ENCODE measurements at regions not wholly inside any gene's neighbourhood (a gene's known extent, or its start where the extent isn't known, plus 50 kb on each side); places are given as distances from the start of the nearest gene placed in this dataset.

GRCh38 chrX:46202733-46203514 is 342.3 kb downstream of the ZNF674 start:
- intact Hi-C loops (cut with micrococcal nuclease) (no loop called here), dilution Hi-C loops (cut with HindIII; ENCODE audit: low sequenced_read_pairs, unreplicated experiment) (no loop called here), in situ Hi-C loops (cut with MboI; ENCODE audit: low sequenced_read_pairs) (no loop called here)
- Histone ChIP-seq H2AFZ (replicated peaks; ENCODE audit: low read length, poor library complexity) (no peak overlapping the region), H3K4me3 (ENCODE audit: insufficient read depth, low read depth, low read length) (no peak overlapping the region), H3K79me1 (ENCODE audit: low read depth in 1 of 2, low read length in 2 of 2) (no peaks in the 10 kb centered on the region), H3K18ac (ENCODE audit: low read depth, low read length) (no peak overlapping the region), H2AK5ac (ENCODE audit: low read depth, low read length) (no peak overlapping the region), H3K27me3 (ENCODE audit: control insufficient read depth, insufficient read depth, low read length) (peaks cover 16% of the 10 kb centered on the region), H3K9ac (ENCODE audit: low read depth, low read length) (no peak overlapping the region), H3K4me2 (ENCODE audit: low read depth, low read length) (no peak overlapping the region), H3K4ac (ENCODE audit: low read depth, low read length) (no peak overlapping the region), H3K9me1 (ENCODE audit: insufficient read depth, low read length) (no peaks in the 10 kb centered on the region), H4K5ac (ENCODE audit: low read depth, low read length) (no peak overlapping the region), H3K36me3 (ENCODE audit: control insufficient read depth, insufficient read depth, low read length) (no peaks in the 10 kb centered on the region), H3K27ac (ENCODE audit: insufficient read depth, low read length) (no peak overlapping the region), H4K91ac (ENCODE audit: insufficient read depth, low read depth, low read length) (no peak overlapping the region), H2AK9ac (replicated peaks; ENCODE audit: low read depth, low read length, poor library complexity) (no peak overlapping the region), H3K23ac (ENCODE audit: low read depth, low read length) (no peak overlapping the region), H2BK120ac (ENCODE audit: low read depth, low read length) (no peak overlapping the region), H4K8ac (ENCODE audit: low read depth in 2 of 2, low read length in 2 of 2) (no peak overlapping the region), H2BK20ac (ENCODE audit: low read depth, low read length) (no peak overlapping the region), H3K56ac (ENCODE audit: extremely low read depth, insufficient read depth, low read length) (no peak overlapping the region), H3K4me1 (ENCODE audit: control insufficient read depth, insufficient read depth, low read length) (no peaks in the 10 kb centered on the region), H3K14ac (replicated peaks; ENCODE audit: low read depth, low read length) (no peak overlapping the region), H4K20me1 (ENCODE audit: insufficient read depth, low read length) (no peaks in the 10 kb centered on the region), H2BK15ac (ENCODE audit: low read depth, low read length) (no peak overlapping the region), H3K9me3 (ENCODE audit: control insufficient read depth, insufficient read depth, low read length) (no peaks in the 10 kb centered on the region), H2BK5ac (ENCODE audit: low read depth, low read length, poor library complexity, severe bottlenecking) (no peak overlapping the region)
- no CpG with 5 or more reads among the region's 10 CpGs for WGBS, 2 experiments (ENCODE audit: extremely low coverage in 2 of 2, insufficient read length in 1 of 2)
- CTCF ChIA-PET: no interaction called here
- TF ChIP-seq MAZ (IDR thresholded peaks at IDR 0.05; ENCODE audit: borderline replicate concordance, low read depth, low read length) (no peak), SMC3 (IDR thresholded peaks at IDR 0.05; ENCODE audit: low read depth, low read length) (no peak), ELK1 (IDR thresholded peaks at IDR 0.05; ENCODE audit: borderline replicate concordance, low read depth, low read length) (no peak), MXI1 (IDR thresholded peaks at IDR 0.05; ENCODE audit: borderline replicate concordance, low read depth, low read length) (no peak), CEBPB (IDR thresholded peaks at IDR 0.05; ENCODE audit: low read depth, low read length) (no peak), CHD1 (IDR thresholded peaks at IDR 0.05; ENCODE audit: low read depth, low read length) (no peak), RAD21 (IDR thresholded peaks at IDR 0.05; ENCODE audit: low read length) (no peak), FOS (IDR thresholded peaks at IDR 0.05; ENCODE audit: low read depth, low read length) (no peak), RFX5 (IDR thresholded peaks at IDR 0.05; ENCODE audit: low read depth, low read length) (no peak), CTCF (conservative IDR thresholded peaks at IDR 0.05; ENCODE audit: low read depth, low read length) (no peak), MAFK (IDR thresholded peaks at IDR 0.05; ENCODE audit: low read depth, low read length) (no peak), NFE2L2 (IDR thresholded peaks at IDR 0.05; ENCODE audit: low read depth, low read length) (no peak), POLR2A (IDR thresholded peaks at IDR 0.05; ENCODE audit: low read depth, low read length) (no peak), USF2 (IDR thresholded peaks at IDR 0.05; ENCODE audit: low read depth, low read length) (no peak), BHLHE40 (IDR thresholded peaks at IDR 0.05; ENCODE audit: low read depth, low read length) (no peak)
- ATAC-seq (ENCODE audit: low read depth) (no peak), DNase-seq (no peak)
- BruUV-seq (replicated peaks): no TSS peak
- POLR2A ChIA-PET (ENCODE audit: unreplicated experiment): no interaction called here

Measured in IMR-90 (cell line).